ELF-1 (cell line): ENCODE measurements at regions not wholly inside any gene's neighbourhood (a gene's known extent, or its start where the extent isn't known, plus 50 kb on each side); places are given as distances from the start of the nearest gene placed in this dataset.

Source experiments
- DNase-seq: peaks from one replicate; pipeline ENCODE4 v3.0.0-alpha.2; 2016; ENCODE audit warnings: low read depth, low spot score

DNA sequence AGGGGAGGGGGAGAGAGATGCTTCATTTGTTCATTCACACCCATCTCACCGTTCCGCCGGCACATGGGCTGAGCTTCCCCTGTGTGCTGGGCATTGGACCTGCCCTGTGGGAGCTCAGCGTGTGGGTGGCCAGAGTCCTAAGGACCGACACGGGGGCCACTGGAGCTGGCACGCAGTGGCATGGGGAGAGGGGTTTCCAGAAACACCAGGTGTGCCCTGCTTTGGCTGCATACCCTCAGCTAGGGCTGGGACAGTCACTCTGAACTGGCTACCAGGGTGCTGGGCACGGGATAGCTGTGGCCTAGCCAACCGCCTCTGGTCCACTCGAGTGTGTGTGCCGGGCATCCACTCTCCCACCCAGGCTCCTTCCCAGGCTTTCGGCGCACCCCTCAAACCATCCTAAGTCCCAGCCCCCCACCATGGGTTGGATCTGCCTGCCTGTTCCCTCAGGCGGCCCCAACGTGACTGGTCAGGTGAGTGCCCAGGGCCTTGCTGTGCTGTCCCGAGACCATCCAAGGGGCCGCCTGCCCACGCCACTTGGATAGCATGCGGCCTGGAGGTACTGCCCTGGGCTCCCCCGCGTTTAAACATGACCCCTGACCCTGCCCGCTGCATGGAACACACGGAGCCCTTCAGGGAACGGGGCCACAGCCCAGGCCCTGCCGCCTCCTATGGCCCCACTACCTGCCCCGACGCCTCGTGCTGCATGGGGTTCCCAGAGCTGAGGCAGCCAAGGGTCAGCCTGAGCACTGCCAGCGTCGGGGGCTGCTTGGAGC is 51.6 kb upstream of the LINC01488 start:
- no peak for DNase-seq

- DNase-seq, result no peak
Observed at GRCh38 chr11:69430566-69430965, 50.9 kb upstream of the LINC01488 start.

DNA sequence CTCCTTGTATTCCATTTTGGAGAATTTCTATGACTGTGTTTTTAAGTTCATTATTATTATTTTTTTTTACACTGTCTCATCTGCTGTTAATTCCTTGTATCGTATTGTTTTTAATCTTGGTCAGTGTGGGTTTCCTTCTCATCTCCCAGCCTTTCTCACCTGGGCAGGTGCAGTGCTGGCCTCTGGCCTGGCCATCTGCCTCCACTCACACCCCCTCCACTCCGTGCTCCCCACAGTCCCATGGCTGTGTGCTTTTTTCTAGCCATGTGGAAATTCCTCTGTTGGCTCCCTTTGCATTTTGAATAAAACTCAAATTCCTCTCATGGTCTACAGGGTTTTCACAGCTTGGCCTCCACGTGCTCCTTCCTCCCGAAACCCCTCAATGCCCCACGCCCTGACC is 50.3 kb upstream of the LINC01488 start:
- DNase-seq, result no peak
